ENCODE measurements at regions not wholly inside any gene's neighbourhood (a gene's known extent, or its start where the extent isn't known, plus 50 kb on each side); places are given as distances from the start of the nearest gene placed in this dataset.
A peak's percentile ranks its signal among the peaks of the same experiment; 100 is the strongest.

DNA sequence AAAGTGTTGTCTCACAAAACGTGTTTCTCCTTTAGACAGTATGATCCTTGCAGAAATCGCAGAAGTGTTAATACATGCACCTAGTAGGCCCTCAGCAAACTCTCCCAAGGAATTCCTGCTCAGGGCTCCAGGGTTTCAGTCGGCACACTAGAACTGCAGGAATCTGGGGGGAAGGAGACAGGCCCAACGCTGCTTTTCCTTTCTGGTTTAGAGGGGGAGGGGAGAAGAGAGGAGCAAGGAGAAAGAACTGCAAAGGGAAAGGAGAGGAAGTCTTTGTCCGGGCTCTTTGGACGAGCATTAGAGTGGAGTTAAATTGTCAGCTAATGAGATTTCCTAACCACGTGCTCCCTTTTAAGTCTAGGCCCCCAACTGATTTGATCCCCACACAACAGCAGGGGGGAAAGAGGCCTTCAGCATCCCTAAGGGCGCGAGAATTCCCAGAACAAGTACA, 103.7 kb upstream of the SOD1 start:
- no peaks in the 10 kb centered on the region for H3K9me3 Mint-ChIP-seq
- ATAC-seq = no peak
- H3K4me3 Mint-ChIP-seq = no peak overlapping the region
- no peaks in the 10 kb centered on the region for H3K36me3 Mint-ChIP-seq
- H3K4me1 Mint-ChIP-seq = peaks cover 35% of the 10 kb centered on the region
- H3K27ac Mint-ChIP-seq = no peak overlapping the region
- peaks cover 81% of the 10 kb centered on the region for H3K27me3 Mint-ChIP-seq

GRCh38 chr21:31554511-31555022, 104.9 kb upstream of the SOD1 start:
- H3K27me3 Mint-ChIP-seq = peaks cover 81% of the 10 kb centered on the region
- peaks cover 7% of the 10 kb centered on the region for H3K9me3 Mint-ChIP-seq
- H3K4me3 Mint-ChIP-seq = no peak overlapping the region
- H3K27ac Mint-ChIP-seq = no peak overlapping the region
- peak; percentile 65 for ATAC-seq
- H3K36me3 Mint-ChIP-seq = no peaks in the 10 kb centered on the region
- peaks cover 27% of the 10 kb centered on the region for H3K4me1 Mint-ChIP-seq

DNA sequence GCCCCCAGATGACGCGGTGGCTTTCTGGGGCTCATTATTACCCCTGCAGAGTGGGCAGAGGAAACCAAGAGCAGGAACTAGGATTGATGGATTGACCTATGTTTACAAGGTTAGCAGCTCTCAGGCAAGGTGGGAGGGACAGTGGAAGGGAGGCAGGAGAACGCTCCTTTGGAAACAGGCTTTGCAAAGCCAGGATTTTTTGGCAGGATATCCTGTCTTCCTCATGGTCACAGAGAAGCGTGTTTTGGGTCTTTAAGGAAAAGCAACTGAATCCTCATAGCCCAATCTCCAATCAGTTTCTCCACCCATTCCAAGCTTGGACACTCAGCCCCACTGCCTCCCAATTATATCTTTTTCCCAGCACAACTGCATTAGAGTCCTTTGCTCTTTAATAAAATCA, 105.6 kb upstream of the SOD1 start:
- H3K4me1 Mint-ChIP-seq = peaks cover 22% of the 10 kb centered on the region
- H3K27ac Mint-ChIP-seq = no peak overlapping the region
- H3K4me3 Mint-ChIP-seq = no peak overlapping the region
- no peaks in the 10 kb centered on the region for H3K36me3 Mint-ChIP-seq
- H3K9me3 Mint-ChIP-seq = peaks cover 7% of the 10 kb centered on the region
- peaks cover 82% of the 10 kb centered on the region for H3K27me3 Mint-ChIP-seq
- no peak for ATAC-seq

DNA sequence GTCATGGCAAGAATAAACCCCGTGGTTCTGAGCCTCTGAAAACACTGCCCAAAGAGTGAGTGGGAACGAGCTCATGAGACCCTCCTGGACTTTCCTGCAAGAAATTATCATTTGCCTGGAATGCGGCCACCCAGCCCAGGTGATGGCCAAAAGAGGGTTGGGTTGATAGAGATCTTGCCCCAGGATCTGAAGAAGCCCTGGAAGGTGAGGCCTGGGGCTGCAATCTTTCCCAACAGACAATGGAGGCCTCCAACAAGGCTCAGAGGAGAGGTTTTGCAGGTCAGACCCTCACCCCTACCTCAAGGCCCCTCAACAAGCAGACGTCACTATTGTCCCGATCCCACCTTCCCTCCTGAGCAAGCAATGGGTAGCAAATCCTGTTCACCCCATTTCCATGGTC, 106.0 kb upstream of the SOD1 start:
- Mint-ChIP-seq H3K9me3 (peaks cover 7% of the 10 kb centered on the region), H3K4me1 (peaks cover 22% of the 10 kb centered on the region), H3K27ac (no peak overlapping the region), H3K36me3 (no peaks in the 10 kb centered on the region), H3K4me3 (no peak overlapping the region), H3K27me3 (peaks cover 86% of the 10 kb centered on the region)
- no peak for ATAC-seq

GRCh38 chr21:31552826-31553225, 106.7 kb upstream of the SOD1 start:
- Mint-ChIP-seq H3K36me3 (no peaks in the 10 kb centered on the region), H3K4me1 (peaks cover 22% of the 10 kb centered on the region), H3K4me3 (no peak overlapping the region), H3K9me3 (peaks cover 7% of the 10 kb centered on the region), H3K27me3 (peaks cover 88% of the 10 kb centered on the region), H3K27ac (no peak overlapping the region)
- no peak for ATAC-seq

DNA sequence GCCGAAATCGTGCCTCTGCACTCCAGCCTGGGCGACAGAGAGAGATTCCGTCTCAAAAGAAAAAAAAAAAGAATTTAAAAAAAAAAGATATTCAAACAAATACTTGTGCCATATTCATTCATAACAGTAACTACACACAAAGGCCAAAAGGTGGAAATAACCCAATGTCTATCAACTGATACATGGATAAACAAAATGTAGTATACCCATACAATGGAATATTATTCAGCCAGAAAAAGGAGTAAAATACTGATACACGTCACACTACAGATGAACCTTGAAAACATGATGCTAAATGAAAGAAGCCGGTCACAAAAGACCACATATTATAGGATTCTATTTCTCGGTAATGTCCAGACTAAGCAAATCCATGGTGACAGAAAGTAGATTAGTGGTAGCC, 109.4 kb upstream of the SOD1 start:
- Mint-ChIP-seq H3K4me1 (peaks cover 14% of the 10 kb centered on the region), H3K4me3 (no peak overlapping the region), H3K27me3 (peaks cover 60% of the 10 kb centered on the region), H3K9me3 (peaks cover 7% of the 10 kb centered on the region), H3K36me3 (no peaks in the 10 kb centered on the region), H3K27ac (no peak overlapping the region)
- no peak for ATAC-seq

DNA sequence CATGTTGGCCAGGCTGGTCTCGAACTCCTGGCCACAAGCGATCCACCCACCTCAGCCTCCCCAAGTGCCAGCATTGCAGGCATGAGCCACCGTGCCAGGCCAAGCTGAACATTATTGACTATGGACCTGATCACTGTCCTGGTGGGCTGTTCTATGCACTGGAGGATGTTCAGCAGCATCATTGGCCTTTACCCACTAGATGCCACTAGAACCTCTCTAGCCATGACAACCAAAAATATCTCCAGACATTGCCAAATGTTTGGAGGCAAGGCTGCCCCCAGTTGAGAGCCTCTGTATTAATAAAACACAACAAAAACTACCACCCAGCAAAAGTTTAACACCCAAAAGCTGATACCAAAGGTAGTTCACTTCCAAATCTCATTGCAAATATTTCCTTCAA, 110.8 kb upstream of the SOD1 start:
- Mint-ChIP-seq H3K9me3 (peaks cover 7% of the 10 kb centered on the region), H3K4me3 (no peak overlapping the region), H3K27me3 (peaks cover 47% of the 10 kb centered on the region), H3K36me3 (no peaks in the 10 kb centered on the region), H3K27ac (no peak overlapping the region), H3K4me1 (peaks cover under 1% of the 10 kb centered on the region)
- ATAC-seq = no peak

- no peak overlapping the region for H3K4me3 Mint-ChIP-seq
- no peaks in the 10 kb centered on the region for H3K36me3 Mint-ChIP-seq
- no peaks in the 10 kb centered on the region for H3K4me1 Mint-ChIP-seq
- H3K9me3 Mint-ChIP-seq = peaks cover 7% of the 10 kb centered on the region
- H3K27ac Mint-ChIP-seq = no peak overlapping the region
- peaks cover 33% of the 10 kb centered on the region for H3K27me3 Mint-ChIP-seq
- no peak for ATAC-seq
Observed at GRCh38 chr21:31546443-31547170, 112.9 kb upstream of the SOD1 start.

- H3K36me3 Mint-ChIP-seq = no peaks in the 10 kb centered on the region
- no peak for ATAC-seq
- H3K4me1 Mint-ChIP-seq = no peaks in the 10 kb centered on the region
- no peak overlapping the region for H3K27ac Mint-ChIP-seq
- peaks cover under 1% of the 10 kb centered on the region for H3K9me3 Mint-ChIP-seq
- no peak overlapping the region for H3K4me3 Mint-ChIP-seq
- H3K27me3 Mint-ChIP-seq = peaks cover 18% of the 10 kb centered on the region
Observed at GRCh38 chr21:31545036-31545435, 114.5 kb upstream of the SOD1 start.

- no peak for ATAC-seq
- Mint-ChIP-seq H3K4me1 (no peaks in the 10 kb centered on the region), H3K36me3 (no peaks in the 10 kb centered on the region), H3K27ac (no peak overlapping the region), H3K27me3 (no peaks in the 10 kb centered on the region), H3K4me3 (no peak overlapping the region), H3K9me3 (no peaks in the 10 kb centered on the region)
Observed at GRCh38 chr21:31543191-31543590, 116.3 kb upstream of the SOD1 start.

GRCh38 chr21:31538816-31539215, 120.7 kb upstream of the SOD1 start:
- Mint-ChIP-seq H3K36me3 (no peaks in the 10 kb centered on the region), H3K27ac (no peak overlapping the region), H3K27me3 (no peaks in the 10 kb centered on the region), H3K4me3 (no peak overlapping the region), H3K9me3 (no peaks in the 10 kb centered on the region), H3K4me1 (no peaks in the 10 kb centered on the region)
- ATAC-seq = no peak

DNA sequence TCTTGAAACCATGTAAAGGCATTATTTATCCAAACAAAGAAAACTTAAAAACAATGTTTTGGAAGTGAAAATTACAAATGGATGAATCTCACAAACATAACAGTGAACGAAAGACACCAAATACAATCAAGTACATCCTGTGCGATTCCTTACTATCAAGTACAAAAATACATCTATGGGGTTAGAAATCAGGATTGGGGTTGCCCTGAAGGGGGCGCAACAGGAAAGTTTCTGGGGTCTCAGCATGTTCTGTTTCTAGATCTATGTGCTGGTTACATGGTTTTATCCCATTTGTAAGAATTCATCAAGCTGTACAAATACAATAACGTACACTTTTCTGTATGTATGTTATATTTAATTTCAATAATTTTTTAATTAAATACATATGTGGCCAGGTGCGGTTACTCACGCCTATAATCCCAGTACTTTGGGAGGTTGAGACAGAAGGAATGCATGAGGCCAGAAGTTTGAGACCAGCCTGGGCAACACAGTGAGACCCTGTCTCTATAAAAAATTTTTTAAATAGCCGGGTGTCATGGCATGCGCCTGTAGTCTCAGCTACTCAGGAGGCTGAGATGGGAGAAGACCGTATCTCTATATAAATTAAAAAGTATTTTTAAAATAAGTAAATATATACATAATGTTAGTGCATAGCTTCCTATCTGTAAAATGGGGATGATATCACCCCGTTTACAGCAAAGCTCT, 121.5 kb upstream of the SOD1 start:
- ATAC-seq = no peak
- Mint-ChIP-seq H3K4me1 (no peaks in the 10 kb centered on the region), H3K27ac (no peak overlapping the region), H3K27me3 (no peaks in the 10 kb centered on the region), H3K9me3 (no peaks in the 10 kb centered on the region), H3K4me3 (no peak overlapping the region), H3K36me3 (no peaks in the 10 kb centered on the region)

GRCh38 chr21:31536138-31536537, 123.4 kb upstream of the SOD1 start:
- H3K4me3 Mint-ChIP-seq = no peak overlapping the region
- H3K27ac Mint-ChIP-seq = no peak overlapping the region
- H3K27me3 Mint-ChIP-seq = peaks cover 6% of the 10 kb centered on the region
- H3K36me3 Mint-ChIP-seq = no peaks in the 10 kb centered on the region
- ATAC-seq = no peak
- H3K9me3 Mint-ChIP-seq = no peaks in the 10 kb centered on the region
- H3K4me1 Mint-ChIP-seq = no peaks in the 10 kb centered on the region

DNA sequence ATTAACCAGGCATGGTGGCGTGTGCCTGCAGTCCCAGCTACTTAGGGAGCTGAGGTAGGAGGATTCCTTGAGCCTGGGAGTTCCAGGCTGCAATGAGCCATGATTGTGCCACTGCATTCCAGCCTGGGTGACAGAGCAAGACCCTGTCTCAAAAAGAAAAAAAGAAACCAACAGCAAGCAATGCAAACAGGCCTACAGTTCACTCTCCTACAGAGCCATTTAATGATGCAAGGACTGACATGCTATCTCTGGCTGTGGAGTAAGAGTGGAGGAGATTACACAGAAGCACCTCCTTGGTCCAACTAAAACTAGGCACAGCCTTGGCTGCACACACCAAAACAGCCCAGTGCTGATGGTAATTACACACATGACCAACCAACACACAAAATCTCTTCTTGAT, 127.5 kb upstream of the SOD1 start:
- H3K27ac Mint-ChIP-seq = no peak overlapping the region
- no peak for ATAC-seq
- H3K27me3 Mint-ChIP-seq = peaks cover 9% of the 10 kb centered on the region
- no peaks in the 10 kb centered on the region for H3K36me3 Mint-ChIP-seq
- no peak overlapping the region for H3K4me3 Mint-ChIP-seq
- H3K9me3 Mint-ChIP-seq = no peaks in the 10 kb centered on the region
- H3K4me1 Mint-ChIP-seq = no peaks in the 10 kb centered on the region

- no peak for ATAC-seq
- Mint-ChIP-seq H3K9me3 (no peaks in the 10 kb centered on the region), H3K4me3 (no peak overlapping the region), H3K27ac (no peak overlapping the region), H3K4me1 (no peaks in the 10 kb centered on the region), H3K36me3 (no peaks in the 10 kb centered on the region), H3K27me3 (peaks cover 9% of the 10 kb centered on the region)
Observed at GRCh38 chr21:31530897-31531705, 128.4 kb upstream of the SOD1 start.

Data from stimulated activated memory B cell treated with anti-CD40 and anti-IgM and Interleukin-4, amounts not matched to agents 10 μg/mL and 1 μg/mL and 100 μg/mL, for 72 hours (primary cell).